Nephron progenitor cell (in vitro differentiated cells): ENCODE measurements at regions not wholly inside any gene's neighbourhood (a gene's known extent, or its start where the extent isn't known, plus 50 kb on each side); places are given as distances from the start of the nearest gene placed in this dataset.

Experiments
- DNase-seq: peaks from one replicate; pipeline ENCODE4 v3.0.0; 2021
- H3K27ac Mint-ChIP-seq: 2 replicates; pipeline ENCODE4 v1.8.0; 2021; ENCODE audit warnings: mild to moderate bottlenecking, moderate library complexity, mixed read lengths
- H3K27me3 Mint-ChIP-seq: 2 replicates; pipeline ENCODE4 v1.8.0; 2021; ENCODE audit warnings: mild to moderate bottlenecking, low read depth, mixed read lengths; ENCODE audit not compliant: poor library complexity
- H3K36me3 Mint-ChIP-seq: 2 replicates; pipeline ENCODE4 v1.8.0; 2021; ENCODE audit warnings: low read depth, mixed read lengths
- H3K4me1 Mint-ChIP-seq: 2 replicates; pipeline ENCODE4 v1.8.0; 2021; ENCODE audit warnings: mixed read lengths
- H3K4me3 Mint-ChIP-seq: 2 replicates; pipeline ENCODE4 v1.8.0; 2021; ENCODE audit warnings: mild to moderate bottlenecking, moderate library complexity, mixed read lengths
- H3K9me3 Mint-ChIP-seq: 2 replicates; pipeline ENCODE4 v1.8.0; 2021; ENCODE audit warnings: mild to moderate bottlenecking, moderate library complexity, mixed read lengths
- CTCF ChIP-seq: fragments of 200-600 bp; sonication (generic); IDR thresholded peaks from 2 replicates; pipeline ENCODE4 v1.5.0; 2021; ENCODE audit warnings: antibody characterized with exemption

GRCh38 chr14:101073598-101073965 lies 170.1 kb upstream of the RTL1 start:
- no peak overlapping the region for H3K4me3 Mint-ChIP-seq
- no peaks in the 10 kb centered on the region for H3K36me3 Mint-ChIP-seq
- no peak for TF ChIP-seq CTCF

GRCh38 chr14:101074196-101075024 lies 170.9 kb upstream of the RTL1 start:
- H3K9me3 Mint-ChIP-seq = no peaks in the 10 kb centered on the region
- DNase-seq = no peak
- peaks cover 61% of the 10 kb centered on the region for H3K27me3 Mint-ChIP-seq
- peaks cover 51% of the 10 kb centered on the region for H3K4me1 Mint-ChIP-seq
- no peak overlapping the region for H3K4me3 Mint-ChIP-seq
- no peaks in the 10 kb centered on the region for H3K36me3 Mint-ChIP-seq
- TF ChIP-seq CTCF = no peak
- no peak overlapping the region for H3K27ac Mint-ChIP-seq

More at GRCh38 chr14:101073598-101073965, 170.1 kb upstream of the RTL1 start:
- Mint-ChIP-seq H3K27me3 (peaks cover 55% of the 10 kb centered on the region), H3K4me1 (peaks cover 51% of the 10 kb centered on the region), H3K9me3 (no peaks in the 10 kb centered on the region), H3K27ac (no peak overlapping the region)
- DNase-seq = no peak

GRCh38 chr14:101075025-101075800 lies 171.7 kb upstream of the RTL1 start:
- Mint-ChIP-seq H3K4me1 (peaks cover 49% of the 10 kb centered on the region), H3K27ac (no peak overlapping the region), H3K36me3 (no peaks in the 10 kb centered on the region), H3K4me3 (peak overlapping the region; percentile 20), H3K27me3 (peaks cover 69% of the 10 kb centered on the region), H3K9me3 (no peaks in the 10 kb centered on the region)
- no peak for TF ChIP-seq CTCF
- no peak for DNase-seq

GRCh38 chr14:101075801-101076413 lies 172.4 kb upstream of the RTL1 start:
- no peak overlapping the region for H3K4me3 Mint-ChIP-seq
- H3K27me3 Mint-ChIP-seq = peaks cover 72% of the 10 kb centered on the region
- no peak overlapping the region for H3K27ac Mint-ChIP-seq
- no peak for TF ChIP-seq CTCF
- DNase-seq = no peak
- H3K4me1 Mint-ChIP-seq = peaks cover 46% of the 10 kb centered on the region
- H3K9me3 Mint-ChIP-seq = no peaks in the 10 kb centered on the region
- H3K36me3 Mint-ChIP-seq = no peaks in the 10 kb centered on the region

GRCh38 chr14:101076451-101077198 lies 173.1 kb upstream of the RTL1 start:
- H3K36me3 Mint-ChIP-seq = no peaks in the 10 kb centered on the region
- TF ChIP-seq CTCF = no peak
- peaks cover 44% of the 10 kb centered on the region for H3K4me1 Mint-ChIP-seq
- H3K27ac Mint-ChIP-seq = no peak overlapping the region
- no peaks in the 10 kb centered on the region for H3K9me3 Mint-ChIP-seq
- peaks cover 76% of the 10 kb centered on the region for H3K27me3 Mint-ChIP-seq
- no peak for DNase-seq
- H3K4me3 Mint-ChIP-seq = peak overlapping the region; percentile 47
